HCT116 (cell line): ENCODE measurements at regions not wholly inside any gene's neighbourhood (a gene's known extent, or its start where the extent isn't known, plus 50 kb on each side); places are given as distances from the start of the nearest gene placed in this dataset.
A peak's percentile ranks its signal among the peaks of the same experiment; 100 is the strongest.

Experiments used
- ATAC-seq: fragments of 200-7000 bp; cut with Tn5 transposase; 2 replicates; pipeline ENCODE4 v1.9.1; 2020; ENCODE audit warnings: mild to moderate bottlenecking, moderate library complexity
- BruUV-seq: library from RNA; stranded (reverse); fragments of 400-500 nt; replicated peaks from 2 replicates; lab custom pipeline; 2021; lab: Mats Ljungman, UMichigan
- CTCF ChIA-PET: fragments of 300-600 bp; sonication (Branson Sonifier 250); formaldehyde crosslinking; loops from one replicate; lab custom pipeline; 2021; ENCODE audit warnings: antibody characterized with exemption; lab: Charles Lee
- POLR2A ChIA-PET: fragments of 300-600, 350-600 bp; sonication (Branson Sonifier 250); formaldehyde crosslinking; loops from one replicate; lab custom pipeline; 2021; ENCODE audit warnings: antibody characterized with exemption; lab: Charles Lee
- RAD21 ChIA-PET, 2 experiments: fragments of 300-600 bp; sonication (Branson Sonifier 250); formaldehyde crosslinking; loops; one replicate each; lab custom pipeline; 2023; ENCODE audit warnings: low total read pairs in 2 of 2; ENCODE audit not compliant: uncharacterized antibody in 2 of 2, unreplicated experiment in 2 of 2, low non-redundant PET in 1 of 2; lab: Charles Lee
- DNase-seq: peaks from one replicate; pipeline ENCODE4 v3.0.0-alpha.2; 2010; ENCODE audit warnings: low read depth, low spot score
- H2AFZ ChIP-seq: fragments of 200-600 bp; shearing (Covaris generic), sonication (generic); 2 replicates; pipeline ENCODE4 v1.6.1; 2017; ENCODE audit warnings: low read depth, mixed run types, mixed read lengths, antibody characterized with exemption, low read length; ENCODE audit not compliant: poor library complexity, severe bottlenecking
- H3K27ac ChIP-seq: 2 replicates; pipeline ENCODE4 v1.5.1; 2012; ENCODE audit warnings: low read depth, low read length
- H3K27me3 ChIP-seq: fragments of 200-600 bp; sonication (generic); 2 replicates; pipeline ENCODE4 v1.6.1; 2016; ENCODE audit warnings: mixed run types, low read length, mixed read lengths; ENCODE audit not compliant: insufficient read depth
- H3K36me3 ChIP-seq, 2 experiments: fragments of 200-500 bp in 1 of 2; fragments of 200-600 bp in 1 of 2; sonication (Bioruptor generic) in 1 of 2; sonication (generic) in 1 of 2; 2 replicates each; pipeline versions ENCODE4 v1.5.1 to v1.6.1; 2014 to 2016; ENCODE audit warnings: low read length in 2 of 2, inconsistent platforms in 1 of 2, mixed read lengths in 1 of 2, mixed run types in 1 of 2; ENCODE audit not compliant: insufficient read depth in 2 of 2, control insufficient read depth in 1 of 2
- H3K4me1 ChIP-seq, 2 experiments: fragments of 200-600 bp in 1 of 2; sonication (generic) in 1 of 2; 2 replicates each; pipeline versions ENCODE4 v1.5.1 to v1.6.1; 2012 to 2017; ENCODE audit warnings: low read length in 2 of 2, inconsistent platforms in 1 of 2, mild to moderate bottlenecking in 1 of 2, mixed read lengths in 1 of 2, mixed run types in 1 of 2, moderate library complexity in 1 of 2; ENCODE audit not compliant: insufficient read depth in 2 of 2, control insufficient read depth in 1 of 2
- H3K4me2 ChIP-seq: fragments of 200-600 bp; sonication (generic); 2 replicates; pipeline ENCODE4 v1.6.1; 2017; ENCODE audit warnings: mixed run types, low read length, mixed read lengths
- H3K4me3 ChIP-seq, 2 experiments: fragments of 200-600 bp in 1 of 2; sonication (generic) in 1 of 2; replicated peaks in 1 of 2; 2 replicates each; pipeline ENCODE4 v1.5.1; 2011 to 2016; ENCODE audit warnings: low read length in 2 of 2, control low read depth in 1 of 2, low read depth in 1 of 2, mild to moderate bottlenecking in 1 of 2, mixed read lengths in 1 of 2, mixed run types in 1 of 2
- H3K79me2 ChIP-seq: fragments of 200-600 bp; sonication (generic); 2 replicates; pipeline ENCODE4 v1.6.1; 2017; ENCODE audit warnings: mild to moderate bottlenecking, mixed run types, low read length, moderate library complexity, mixed read lengths; ENCODE audit not compliant: insufficient read depth
- H3K9ac ChIP-seq: fragments of 200-600 bp; sonication (generic); 2 replicates; pipeline ENCODE4 v1.6.1; 2016; ENCODE audit warnings: low read length, mixed read lengths
- H3K9me2 ChIP-seq: fragments of 200-600 bp; sonication (generic), shearing (Covaris generic); 2 replicates; pipeline ENCODE4 v1.6.1; 2017; ENCODE audit warnings: mixed run types, mild to moderate bottlenecking, moderate library complexity; ENCODE audit not compliant: insufficient read depth
- H3K9me3 ChIP-seq, 2 experiments: fragments of 200-500 bp in 1 of 2; fragments of 200-600 bp in 1 of 2; sonication (Bioruptor generic) in 1 of 2; sonication (generic) in 1 of 2; 2 replicates each; pipeline ENCODE4 v1.6.1; 2014 to 2017; ENCODE audit warnings: low read length in 2 of 2, mixed read lengths in 2 of 2, inconsistent platforms in 1 of 2, low read depth in 1 of 2, mild to moderate bottlenecking in 1 of 2, mixed run types in 1 of 2, moderate library complexity in 1 of 2; ENCODE audit not compliant: control insufficient read depth in 1 of 2, insufficient read depth in 1 of 2
- H4K20me1 ChIP-seq: fragments of 200-600 bp; sonication (generic), shearing (Covaris generic); 2 replicates; pipeline ENCODE4 v1.6.1; 2017; ENCODE audit warnings: mixed run types, mild to moderate bottlenecking, moderate library complexity; ENCODE audit not compliant: insufficient read depth
- CBX3 ChIP-seq: IDR thresholded peaks from 2 replicates; pipeline ENCODE4 v1.6.1; 2012; ENCODE audit warnings: low read depth
- CEBPB ChIP-seq: IDR thresholded peaks from 2 replicates; pipeline ENCODE4 v1.6.1; 2012; ENCODE audit warnings: low read depth
- JUND ChIP-seq: IDR thresholded peaks from 2 replicates; pipeline ENCODE4 v1.6.1; 2012
- RAD21 ChIP-seq: IDR thresholded peaks from 2 replicates; pipeline ENCODE4 v1.6.1; 2012; ENCODE audit warnings: low read depth, mild to moderate bottlenecking
- SRF ChIP-seq: IDR thresholded peaks from 2 replicates; pipeline ENCODE4 v1.6.1; 2012; ENCODE audit warnings: low read depth
- YY1 ChIP-seq: IDR thresholded peaks from 2 replicates; pipeline ENCODE4 v1.6.1; 2011; ENCODE audit warnings: low read length, low read depth, moderate library complexity, mild to moderate bottlenecking; ENCODE audit not compliant: insufficient replicate concordance; ENCODE audit errors: extremely low read depth
- ZFX ChIP-seq: fragments of 450-650 bp; IDR thresholded peaks from 2 replicates; pipeline ENCODE4 v1.6.1; 2017
- intact Hi-C: fragments of 100-400 bp; cut with micrococcal nuclease; formaldehyde crosslinking; loops from 2 replicates; pipeline ENCODE4 v1.10.0; 2022
- TF ChIP-seq, protein P1 (sequence below), 3 experiments: fragments of 200-600 bp in 1 of 3; sonication (generic) in 1 of 3; IDR thresholded peaks in 2 of 3; conservative IDR thresholded peaks in 1 of 3; 2 replicates each; pipeline ENCODE4 v1.5.1; 2012 to 2017; ENCODE audit warnings: low read depth in 2 of 3, low read length in 2 of 3, antibody characterized with exemption in 1 of 3, borderline replicate concordance in 1 of 3, control low read depth in 1 of 3, mild to moderate bottlenecking in 1 of 3, mixed read lengths in 1 of 3, mixed run types in 1 of 3, moderate library complexity in 1 of 3; ENCODE audit not compliant: insufficient read depth in 1 of 3
- TF ChIP-seq, protein P2 (sequence below): IDR thresholded peaks from 2 replicates; pipeline ENCODE4 v1.6.1; 2011; ENCODE audit warnings: mild to moderate bottlenecking, low read length, moderate library complexity; ENCODE audit not compliant: insufficient replicate concordance; ENCODE audit errors: extremely low read depth

DNA sequence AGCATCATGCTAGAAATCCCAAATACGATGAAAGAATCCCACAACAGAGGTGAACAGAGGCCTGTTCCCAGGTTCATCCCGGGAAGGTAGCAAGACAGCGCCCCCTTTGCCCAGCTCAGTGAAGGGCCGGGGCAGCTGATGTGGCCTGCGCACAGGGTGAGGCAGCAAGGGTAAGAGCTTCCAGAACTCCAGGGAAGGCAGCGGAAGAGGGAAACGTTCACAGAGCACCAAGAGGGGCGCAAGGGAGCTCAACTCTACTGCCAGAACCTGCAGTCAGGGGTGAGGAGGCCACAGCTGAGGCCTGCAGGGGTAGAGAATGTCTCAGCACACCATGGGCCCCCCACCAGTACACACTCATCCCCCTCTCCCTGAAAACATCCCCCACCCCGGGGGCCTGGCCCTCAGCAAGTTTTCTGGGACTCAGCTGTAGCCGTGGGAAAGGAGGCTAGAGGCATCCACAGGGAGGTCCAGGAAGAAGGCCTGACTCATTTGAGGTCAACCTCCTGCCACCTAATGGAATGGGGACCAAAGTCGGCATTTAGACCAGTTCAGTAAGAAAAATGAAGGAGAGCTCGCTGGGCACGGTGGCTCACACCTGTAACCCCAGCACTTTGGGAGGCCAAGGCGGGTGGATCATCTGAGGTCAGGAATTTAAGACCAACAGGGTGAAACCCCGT lies 95.6 kb upstream of the ASAP2 start:
- intact Hi-C loops: no loop called here
- RAD21 ChIA-PET: no interaction called here
- Histone ChIP-seq H3K4me3 (no peak overlapping the region), H3K4me1 (peaks cover 12 to 40% of the 10 kb centered on the region in 2 experiments; a peak in 3 of 4 replicates), H3K27me3 (no peaks in the 10 kb centered on the region), H3K36me3 (no peaks in the 10 kb centered on the region), H3K9ac (no peak overlapping the region), H3K79me2 (no peaks in the 10 kb centered on the region), H3K4me2 (peak overlapping the region; percentile 38), H3K9me2 (no peaks in the 10 kb centered on the region), H3K27ac (no peak overlapping the region), H4K20me1 (no peaks in the 10 kb centered on the region), H3K9me3 (no peaks in the 10 kb centered on the region), H2AFZ (no peak overlapping the region)
- TF ChIP-seq RAD21 (peak; percentile 68), YY1 (peak; percentile 14), CEBPB (no peak), ZFX (peak; percentile 49)
- TF ChIP-seq, protein P1, sequence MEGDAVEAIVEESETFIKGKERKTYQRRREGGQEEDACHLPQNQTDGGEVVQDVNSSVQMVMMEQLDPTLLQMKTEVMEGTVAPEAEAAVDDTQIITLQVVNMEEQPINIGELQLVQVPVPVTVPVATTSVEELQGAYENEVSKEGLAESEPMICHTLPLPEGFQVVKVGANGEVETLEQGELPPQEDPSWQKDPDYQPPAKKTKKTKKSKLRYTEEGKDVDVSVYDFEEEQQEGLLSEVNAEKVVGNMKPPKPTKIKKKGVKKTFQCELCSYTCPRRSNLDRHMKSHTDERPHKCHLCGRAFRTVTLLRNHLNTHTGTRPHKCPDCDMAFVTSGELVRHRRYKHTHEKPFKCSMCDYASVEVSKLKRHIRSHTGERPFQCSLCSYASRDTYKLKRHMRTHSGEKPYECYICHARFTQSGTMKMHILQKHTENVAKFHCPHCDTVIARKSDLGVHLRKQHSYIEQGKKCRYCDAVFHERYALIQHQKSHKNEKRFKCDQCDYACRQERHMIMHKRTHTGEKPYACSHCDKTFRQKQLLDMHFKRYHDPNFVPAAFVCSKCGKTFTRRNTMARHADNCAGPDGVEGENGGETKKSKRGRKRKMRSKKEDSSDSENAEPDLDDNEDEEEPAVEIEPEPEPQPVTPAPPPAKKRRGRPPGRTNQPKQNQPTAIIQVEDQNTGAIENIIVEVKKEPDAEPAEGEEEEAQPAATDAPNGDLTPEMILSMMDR (IDR thresholded peaks at IDR 0.05 in 2 of 3, conservative IDR thresholded peaks at IDR 0.05 in 1 of 3; ENCODE audit: borderline replicate concordance in 1 of 3, insufficient read depth in 1 of 3, low read depth in 2 of 3, low read length in 2 of 3): peak; percentile 45 to 73 (median 71); a peak in 5 of 6 replicates
- POLR2A ChIA-PET: no interaction called here
- CTCF ChIA-PET: interaction anchor here (1.0 to 2.0 kb wide), 4 partner anchors 11 to 239 kb away, joined by 3 to 9 read pairs (median 4); no protein-coding TSS in a partner anchor
- no TSS peak for BruUV-seq
- peak; percentile 57 for ATAC-seq
- no peak for DNase-seq

DNA sequence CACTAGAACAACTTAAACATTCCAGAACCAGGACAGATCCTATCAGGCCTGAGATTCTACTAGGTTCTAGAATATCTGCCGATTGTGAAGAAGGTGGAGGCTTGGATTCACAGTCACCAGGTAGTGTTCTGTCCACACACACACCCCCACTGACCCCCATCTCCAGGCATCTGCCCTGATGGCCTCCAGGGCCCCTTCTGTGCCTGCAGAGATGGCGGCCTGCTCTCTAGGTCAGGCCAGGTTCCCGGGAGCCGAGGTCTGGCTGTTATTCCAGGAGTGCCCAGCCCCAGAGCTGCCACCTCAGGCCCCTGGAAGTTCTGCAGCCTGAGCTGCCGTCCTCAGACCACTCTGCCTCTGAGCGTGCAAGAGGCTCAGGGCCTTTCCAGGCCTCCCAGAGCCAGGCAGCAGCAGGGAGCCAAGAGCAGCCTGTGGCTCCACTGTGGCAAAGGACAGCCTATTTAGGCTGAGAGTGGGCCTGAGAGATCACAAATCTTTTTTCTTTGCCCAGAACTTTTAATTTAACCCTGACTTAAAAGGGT lies 96.2 kb upstream of the ASAP2 start:
- ChIA-PET RAD21 (no interaction called here), CTCF (interaction anchor here (1.0 to 2.0 kb wide), 3 partner anchors 10 to 238 kb away, joined by 3 to 9 read pairs (median 3); no protein-coding TSS in a partner anchor), POLR2A (no interaction called here)
- H4K20me1 ChIP-seq: no peaks in the 10 kb centered on the region
- no peak for TF ChIP-seq JUND
- no peak for TF ChIP-seq SRF
- TF ChIP-seq CBX3: no peak
- TF ChIP-seq, protein P1 (IDR thresholded peaks at IDR 0.05 in 2 of 3, conservative IDR thresholded peaks at IDR 0.05 in 1 of 3; ENCODE audit: borderline replicate concordance in 1 of 3, insufficient read depth in 1 of 3, low read depth in 2 of 3, low read length in 2 of 3): no peak
- TF ChIP-seq, protein P2, sequence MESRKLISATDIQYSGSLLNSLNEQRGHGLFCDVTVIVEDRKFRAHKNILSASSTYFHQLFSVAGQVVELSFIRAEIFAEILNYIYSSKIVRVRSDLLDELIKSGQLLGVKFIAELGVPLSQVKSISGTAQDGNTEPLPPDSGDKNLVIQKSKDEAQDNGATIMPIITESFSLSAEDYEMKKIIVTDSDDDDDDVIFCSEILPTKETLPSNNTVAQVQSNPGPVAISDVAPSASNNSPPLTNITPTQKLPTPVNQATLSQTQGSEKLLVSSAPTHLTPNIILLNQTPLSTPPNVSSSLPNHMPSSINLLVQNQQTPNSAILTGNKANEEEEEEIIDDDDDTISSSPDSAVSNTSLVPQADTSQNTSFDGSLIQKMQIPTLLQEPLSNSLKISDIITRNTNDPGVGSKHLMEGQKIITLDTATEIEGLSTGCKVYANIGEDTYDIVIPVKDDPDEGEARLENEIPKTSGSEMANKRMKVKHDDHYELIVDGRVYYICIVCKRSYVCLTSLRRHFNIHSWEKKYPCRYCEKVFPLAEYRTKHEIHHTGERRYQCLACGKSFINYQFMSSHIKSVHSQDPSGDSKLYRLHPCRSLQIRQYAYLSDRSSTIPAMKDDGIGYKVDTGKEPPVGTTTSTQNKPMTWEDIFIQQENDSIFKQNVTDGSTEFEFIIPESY: no peak
- no peak for ATAC-seq
- no peak overlapping the region for H2AFZ ChIP-seq
- H3K9ac ChIP-seq: no peak overlapping the region
- H3K4me3 ChIP-seq: no peak overlapping the region
- DNase-seq: no peak
- no peak overlapping the region for H3K27ac ChIP-seq
- no peaks in the 10 kb centered on the region for H3K9me2 ChIP-seq
- peaks cover 12 to 40% of the 10 kb centered on the region in 2 experiments; a peak in 3 of 4 replicates for H3K4me1 ChIP-seq
- no peaks in the 10 kb centered on the region for H3K9me3 ChIP-seq
- intact Hi-C loops: no loop called here
- BruUV-seq: no TSS peak
- peak overlapping the region; percentile 38 for H3K4me2 ChIP-seq
- H3K79me2 ChIP-seq: no peaks in the 10 kb centered on the region
- no peaks in the 10 kb centered on the region for H3K36me3 ChIP-seq
- H3K27me3 ChIP-seq: no peaks in the 10 kb centered on the region
